AG04449 (cell line): ENCODE measurements at regions not wholly inside any gene's neighbourhood (a gene's known extent, or its start where the extent isn't known, plus 50 kb on each side); places are given as distances from the start of the nearest gene placed in this dataset.

Experiments
- CTCF ChIA-PET: fragments of 350-600 bp; formaldehyde crosslinking; extraction: SDS; loops from one replicate; lab custom pipeline; 2021; ENCODE audit warnings: antibody characterized with exemption; lab: Yijun Ruan, JAX
- POLR2A ChIA-PET: fragments of 400-600, 350-600 bp; formaldehyde crosslinking; extraction: SDS; loops from one replicate; lab custom pipeline; 2020; ENCODE audit warnings: antibody characterized with exemption, inconsistent platforms; lab: Yijun Ruan, JAX
- DNase-seq: peaks from one replicate; pipeline ENCODE4 v3.0.0-alpha.2; 2010; ENCODE audit warnings: low read depth, low spot score
- H3K4me3 ChIP-seq: 2 replicates; pipeline ENCODE4 v1.5.1; 2011; ENCODE audit warnings: low read depth, mild to moderate bottlenecking, control low read depth, low read length
- CTCF ChIP-seq: IDR thresholded peaks from one replicate; pipeline ENCODE4 v1.5.1; 2011; ENCODE audit warnings: mild to moderate bottlenecking, moderate library complexity, low read length, control low read depth, inconsistent platforms; ENCODE audit not compliant: insufficient read depth; ENCODE audit errors: missing control alignments

DNA sequence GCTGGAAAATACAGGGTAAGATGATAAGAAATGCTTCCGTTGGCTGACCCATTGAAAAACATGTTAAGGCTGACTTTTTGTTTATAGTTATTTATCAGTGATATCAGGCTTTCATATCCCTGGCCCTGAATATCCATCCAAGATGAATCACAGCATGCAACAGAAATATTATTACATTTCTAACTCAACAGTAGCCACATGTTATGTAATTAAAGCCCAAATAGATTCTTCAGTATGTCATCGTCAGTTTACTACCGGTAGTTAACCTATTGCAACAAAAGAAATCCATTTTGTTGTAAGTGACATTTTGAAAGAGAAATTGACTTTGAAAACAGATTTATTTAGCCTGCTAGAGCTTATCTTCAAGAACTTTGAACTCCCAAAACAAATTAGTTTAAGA lies 354.1 kb upstream of the CELF2 start:
- no peak for DNase-seq
- TF ChIP-seq CTCF = no peak
- CTCF ChIA-PET = no interaction called here
- no peak overlapping the region for H3K4me3 ChIP-seq
- POLR2A ChIA-PET = no interaction called here

GRCh38 chr10:10665750-10666149 lies 351.9 kb upstream of the CELF2 start:
- no peak for TF ChIP-seq CTCF
- H3K4me3 ChIP-seq = no peak overlapping the region
- no peak for DNase-seq
- ChIA-PET CTCF (interaction anchor here (2.7 kb wide), 1 partner anchor 11 kb away, joined by 12 read pairs; no protein-coding TSS in a partner anchor), POLR2A (no interaction called here)

- no peak for DNase-seq
- H3K4me3 ChIP-seq = no peak overlapping the region
- no peak for TF ChIP-seq CTCF
- POLR2A ChIA-PET = no interaction called here
- CTCF ChIA-PET = no interaction called here
Observed at GRCh38 chr10:10667466-10667865, 350.2 kb upstream of the CELF2 start.

DNA sequence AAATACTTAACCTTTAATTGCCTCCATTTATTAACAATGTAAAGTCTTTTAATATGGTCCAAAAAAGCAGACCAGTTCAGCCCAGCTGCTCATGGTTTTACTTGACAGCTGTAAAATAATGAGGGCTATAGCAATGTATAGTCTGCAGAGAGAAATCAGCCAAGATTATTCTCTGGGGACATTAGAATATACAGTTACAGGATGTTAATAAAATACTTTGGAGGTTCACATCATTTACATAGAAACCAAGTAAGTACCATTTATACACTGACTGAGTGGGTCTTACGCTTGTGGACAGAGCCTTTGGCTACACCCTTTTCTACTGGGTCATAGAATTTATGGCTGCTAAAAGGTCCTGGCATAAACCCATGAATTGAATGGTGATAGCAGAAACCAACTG lies 340.7 kb upstream of the CELF2 start:
- POLR2A ChIA-PET = no interaction called here
- no peak overlapping the region for H3K4me3 ChIP-seq
- no peak for TF ChIP-seq CTCF
- DNase-seq = no peak
- CTCF ChIA-PET = interaction anchor here (0.8 to 2.9 kb wide), 7 partner anchors 11 to 1334 kb away, joined by 3 to 13 read pairs (median 8); no protein-coding TSS in a partner anchor

DNA sequence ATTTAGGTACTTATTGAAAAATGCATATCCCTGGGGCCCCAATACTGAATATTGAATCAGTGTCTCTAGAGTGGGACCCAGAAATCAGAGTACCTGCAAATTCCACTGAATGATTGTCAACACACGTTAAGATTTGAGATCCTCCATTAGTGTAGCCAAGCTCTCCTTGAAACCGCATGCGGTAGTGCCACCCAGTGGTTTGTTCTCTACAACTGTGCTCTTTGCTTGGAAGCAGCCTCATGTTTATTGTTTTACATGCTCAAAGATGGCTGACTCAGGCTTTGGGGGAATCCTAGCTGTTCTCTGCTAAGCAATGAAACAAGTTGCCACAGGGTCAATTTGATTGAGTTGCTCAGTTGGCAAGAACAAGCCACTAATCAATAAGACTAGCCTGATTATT lies 340.2 kb upstream of the CELF2 start:
- CTCF ChIA-PET = interaction anchor here (0.8 to 2.9 kb wide), 8 partner anchors 11 to 1335 kb away, joined by 3 to 13 read pairs (median 6); no protein-coding TSS in a partner anchor
- DNase-seq = no peak
- peak; percentile 31 for TF ChIP-seq CTCF
- no peak overlapping the region for H3K4me3 ChIP-seq
- POLR2A ChIA-PET = no interaction called here

DNA sequence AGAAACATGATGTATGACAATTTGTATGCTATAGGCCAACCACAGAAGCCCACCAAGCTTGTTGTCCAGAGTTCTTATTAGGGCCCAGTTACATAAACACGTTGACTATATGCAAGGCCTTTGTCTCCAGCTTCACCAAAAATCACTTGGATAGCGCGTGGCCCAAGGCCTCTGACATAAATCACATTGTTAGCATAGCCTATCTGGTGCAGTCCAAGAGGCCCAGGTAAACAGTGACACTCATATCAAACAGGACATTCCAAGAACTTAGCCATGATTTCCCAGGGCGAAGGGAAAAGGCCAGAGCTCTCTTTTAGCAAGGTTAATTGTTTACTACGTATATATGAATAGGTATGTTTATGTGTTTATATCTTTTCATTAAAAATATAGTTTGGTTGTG lies 337.2 kb upstream of the CELF2 start:
- no peak overlapping the region for H3K4me3 ChIP-seq
- CTCF ChIA-PET = no interaction called here
- DNase-seq = no peak
- POLR2A ChIA-PET = no interaction called here
- no peak for TF ChIP-seq CTCF
